ENCODE measurements at regions not wholly inside any gene's neighbourhood (a gene's known extent, or its start where the extent isn't known, plus 50 kb on each side); places are given as distances from the start of the nearest gene placed in this dataset.

GRCh38 chr12:44961887-44962286 is 85.8 kb upstream of the NELL2 start:
- no peak for DNase-seq

DNA sequence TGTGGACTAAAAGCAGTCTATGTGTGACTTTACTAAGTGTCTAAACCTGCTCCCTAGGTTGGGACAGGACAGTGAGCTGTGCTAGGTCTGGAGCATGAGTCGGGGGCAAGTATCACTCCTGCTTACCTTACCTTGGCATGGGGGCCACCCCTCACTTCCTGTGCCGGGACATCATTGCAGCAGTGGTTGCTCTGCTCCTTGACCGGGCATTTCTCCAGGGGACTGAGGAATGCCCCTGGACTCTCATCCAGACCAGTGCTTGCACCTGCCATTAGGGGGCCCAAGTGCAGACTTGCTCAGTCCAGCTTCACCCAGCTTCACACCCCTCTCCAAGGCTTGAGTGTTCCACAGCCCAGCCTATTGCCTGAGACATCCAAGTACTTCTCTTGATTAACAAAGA is 84.7 kb upstream of the NELL2 start:
- DNase-seq: no peak

- no peak for DNase-seq
These were observed 84.3 kb upstream of the NELL2 start for GRCh38 chr12:44960423-44960822.

- DNase-seq: no peak
These were observed 71.0 kb upstream of the NELL2 start for GRCh38 chr12:44947163-44947562.

- no peak for DNase-seq
These were observed 66.6 kb upstream of the NELL2 start for GRCh38 chr12:44942714-44943113.

DNA sequence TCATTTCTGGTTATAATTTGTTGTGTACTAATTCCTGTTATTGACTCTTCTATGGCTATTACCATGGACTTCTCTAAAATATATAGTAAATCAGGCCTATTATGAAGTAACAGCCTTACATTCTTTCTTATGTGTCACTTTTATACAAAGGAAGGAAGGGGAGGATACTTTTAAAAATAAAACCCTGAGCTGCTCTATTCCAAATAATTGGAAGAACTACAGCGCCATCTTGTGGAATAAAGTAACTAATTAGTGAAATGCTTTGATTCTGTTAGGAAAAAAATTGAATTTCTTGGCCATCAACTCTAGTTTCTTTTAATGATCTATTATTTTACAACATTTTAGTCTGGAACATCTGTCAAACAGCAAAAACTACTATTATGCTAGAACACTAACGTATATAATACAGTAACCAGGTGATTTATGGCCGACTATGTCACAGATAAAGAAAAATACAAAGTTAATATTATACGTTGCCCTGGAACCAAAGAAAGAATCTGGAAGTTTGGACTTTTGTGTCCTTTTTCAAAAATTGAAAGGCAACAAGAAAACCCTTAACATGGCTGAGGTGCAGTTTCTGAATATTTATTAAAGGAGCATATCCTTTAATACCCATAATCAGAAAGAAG is 55.0 kb upstream of the NELL2 start:
- DNase-seq: peak; percentile 71

- DNase-seq: no peak
These were observed 53.2 kb upstream of the NELL2 start for GRCh38 chr12:44929236-44929885.
